ENCODE measurements at regions not wholly inside any gene's neighbourhood (a gene's known extent, or its start where the extent isn't known, plus 50 kb on each side); places are given as distances from the start of the nearest gene placed in this dataset.

DNA sequence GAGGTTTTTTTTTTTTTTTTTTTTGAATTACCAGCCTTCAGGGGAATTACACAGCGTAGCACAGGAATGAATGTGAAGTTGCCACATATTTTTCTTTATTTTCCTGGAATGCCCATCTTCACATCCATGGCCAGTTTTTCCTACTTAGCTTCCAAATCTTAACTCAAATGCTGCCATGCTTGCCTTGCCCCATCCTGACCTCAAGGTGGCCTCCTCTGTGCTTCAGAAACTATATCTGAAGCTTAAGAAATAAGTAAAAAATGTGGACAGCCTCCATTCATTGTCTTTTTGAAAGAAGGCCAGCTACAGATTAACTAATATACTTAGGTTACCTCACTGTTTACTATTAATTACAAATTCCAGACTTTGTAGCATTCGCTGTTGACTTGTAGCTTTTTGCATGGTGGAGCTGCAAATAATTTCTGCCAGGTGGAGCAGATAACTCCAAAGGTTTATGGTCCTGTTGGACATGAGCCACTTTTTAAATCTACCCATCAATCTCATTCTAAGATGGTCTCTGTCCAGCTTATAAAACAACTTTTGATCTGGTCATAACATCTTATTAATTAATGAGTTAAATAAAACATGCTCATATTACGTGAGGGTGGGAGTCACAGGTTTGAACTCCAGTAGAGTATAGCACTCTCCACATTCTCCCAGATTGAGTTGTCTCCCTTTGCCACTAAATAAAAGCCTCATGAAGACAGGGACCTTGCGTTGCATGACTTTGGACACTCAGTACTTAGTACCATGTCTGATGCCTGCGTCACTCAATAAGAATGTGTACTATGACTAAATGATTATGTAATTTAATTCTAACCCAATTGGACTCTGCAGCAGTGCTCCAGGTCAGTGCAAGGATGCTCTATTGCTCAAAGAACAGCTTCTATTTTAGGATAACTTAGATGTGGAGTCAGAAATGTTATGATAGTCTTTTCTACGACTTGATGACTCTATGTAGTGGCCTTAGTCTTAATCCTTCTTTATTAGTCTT, 678.6 kb upstream of the CITED2 start:
- peak; percentile 41 for DNase-seq (ENCODE audit: low read depth)
- TF ChIP-seq POLR2A (IDR thresholded peaks at IDR 0.05; ENCODE audit: extremely low read depth, insufficient read length) = no peak
- TF ChIP-seq, protein P1, sequence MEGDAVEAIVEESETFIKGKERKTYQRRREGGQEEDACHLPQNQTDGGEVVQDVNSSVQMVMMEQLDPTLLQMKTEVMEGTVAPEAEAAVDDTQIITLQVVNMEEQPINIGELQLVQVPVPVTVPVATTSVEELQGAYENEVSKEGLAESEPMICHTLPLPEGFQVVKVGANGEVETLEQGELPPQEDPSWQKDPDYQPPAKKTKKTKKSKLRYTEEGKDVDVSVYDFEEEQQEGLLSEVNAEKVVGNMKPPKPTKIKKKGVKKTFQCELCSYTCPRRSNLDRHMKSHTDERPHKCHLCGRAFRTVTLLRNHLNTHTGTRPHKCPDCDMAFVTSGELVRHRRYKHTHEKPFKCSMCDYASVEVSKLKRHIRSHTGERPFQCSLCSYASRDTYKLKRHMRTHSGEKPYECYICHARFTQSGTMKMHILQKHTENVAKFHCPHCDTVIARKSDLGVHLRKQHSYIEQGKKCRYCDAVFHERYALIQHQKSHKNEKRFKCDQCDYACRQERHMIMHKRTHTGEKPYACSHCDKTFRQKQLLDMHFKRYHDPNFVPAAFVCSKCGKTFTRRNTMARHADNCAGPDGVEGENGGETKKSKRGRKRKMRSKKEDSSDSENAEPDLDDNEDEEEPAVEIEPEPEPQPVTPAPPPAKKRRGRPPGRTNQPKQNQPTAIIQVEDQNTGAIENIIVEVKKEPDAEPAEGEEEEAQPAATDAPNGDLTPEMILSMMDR (IDR thresholded peaks at IDR 0.05; ENCODE audit: low read depth, low read length) = peak; percentile 52
- no peak overlapping the region for H3K4me3 ChIP-seq (ENCODE audit: low read depth, low read length)

- DNase-seq (ENCODE audit: low read depth) = no peak
- TF ChIP-seq, protein P1 (IDR thresholded peaks at IDR 0.05; ENCODE audit: low read depth, low read length) = no peak
- TF ChIP-seq MYC (IDR thresholded peaks at IDR 0.05; ENCODE audit: low read depth, low read length) (no peak), MAX (IDR thresholded peaks at IDR 0.05; ENCODE audit: low read depth, low read length) (no peak), POLR2A (IDR thresholded peaks at IDR 0.05; ENCODE audit: extremely low read depth, insufficient read length) (no peak)
These were observed 677.4 kb upstream of the CITED2 start for GRCh38 chr6:140051521-140052512.

GRCh38 chr6:140050101-140050995, 675.9 kb upstream of the CITED2 start:
- DNase-seq (ENCODE audit: low read depth) = peak; percentile 24
- TF ChIP-seq, protein P1 (IDR thresholded peaks at IDR 0.05; ENCODE audit: low read depth, low read length) = no peak
- TF ChIP-seq MYC (IDR thresholded peaks at IDR 0.05; ENCODE audit: low read depth, low read length) (no peak), POLR2A (IDR thresholded peaks at IDR 0.05; ENCODE audit: extremely low read depth, insufficient read length) (no peak), MAX (IDR thresholded peaks at IDR 0.05; ENCODE audit: low read depth, low read length) (no peak)
- H3K4me3 ChIP-seq (ENCODE audit: low read depth, low read length) = no peak overlapping the region

More at GRCh38 chr6:140051521-140052512, 677.4 kb upstream of the CITED2 start:
- H3K4me3 ChIP-seq (ENCODE audit: low read depth, low read length) = no peak overlapping the region

DNA sequence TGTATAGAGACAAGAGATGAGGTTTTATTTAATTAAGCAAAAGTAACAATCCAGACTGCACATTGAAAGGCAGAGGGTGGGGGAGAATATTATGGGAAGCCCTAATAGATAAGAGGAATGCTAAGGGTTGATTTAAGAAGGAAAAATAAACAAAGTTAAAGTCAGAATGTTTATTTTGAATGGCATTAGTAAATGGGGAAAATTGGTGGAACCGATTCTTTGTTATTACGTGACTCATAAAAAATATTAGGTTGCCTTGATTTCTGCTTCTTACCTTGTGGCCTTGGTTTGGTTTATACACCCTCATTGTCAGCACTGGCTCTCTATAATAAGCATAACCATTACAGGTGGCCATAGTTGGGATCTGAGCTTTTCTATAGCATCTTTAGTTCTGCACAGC, 674.8 kb upstream of the CITED2 start:
- no peak for DNase-seq (ENCODE audit: low read depth)
- TF ChIP-seq MAX (IDR thresholded peaks at IDR 0.05; ENCODE audit: low read depth, low read length) (no peak), POLR2A (IDR thresholded peaks at IDR 0.05; ENCODE audit: extremely low read depth, insufficient read length) (no peak), MYC (IDR thresholded peaks at IDR 0.05; ENCODE audit: low read depth, low read length) (no peak)
- TF ChIP-seq, protein P1 (IDR thresholded peaks at IDR 0.05; ENCODE audit: low read depth, low read length) = no peak
- no peak overlapping the region for H3K4me3 ChIP-seq (ENCODE audit: low read depth, low read length)

DNA sequence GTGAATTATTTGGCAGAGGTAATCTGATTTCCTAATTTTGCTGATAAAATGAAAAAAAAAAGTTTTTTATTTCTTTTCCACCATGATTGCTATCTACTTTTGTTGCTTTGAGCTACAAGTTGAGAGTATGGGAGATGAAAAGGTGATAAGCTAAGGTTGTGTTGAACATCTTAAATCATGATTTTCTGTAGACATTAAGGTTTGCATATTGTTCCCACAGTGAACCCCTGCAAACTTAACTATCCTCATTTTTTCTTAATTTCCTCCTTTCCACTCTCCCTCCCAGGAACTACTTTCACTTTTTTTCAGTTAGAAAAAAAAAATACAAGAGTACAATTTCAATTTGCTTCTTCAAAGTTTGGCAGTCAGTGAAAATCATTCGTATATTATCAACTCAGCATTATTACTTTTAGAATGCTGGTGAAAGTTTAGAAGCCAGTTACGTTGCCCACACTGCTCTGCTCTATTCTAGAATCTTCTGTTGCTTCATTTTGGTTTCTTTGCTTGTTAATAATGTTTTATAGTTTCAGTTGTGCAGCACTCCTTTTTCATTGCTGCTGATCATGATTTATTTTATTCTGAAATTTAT, 673.8 kb upstream of the CITED2 start:
- no peak for DNase-seq (ENCODE audit: low read depth)
- H3K4me3 ChIP-seq (ENCODE audit: low read depth, low read length) = no peak overlapping the region
- TF ChIP-seq, protein P1 (IDR thresholded peaks at IDR 0.05; ENCODE audit: low read depth, low read length) = no peak
